HEK293 (cell line): ENCODE measurements at regions not wholly inside any gene's neighbourhood (a gene's known extent, or its start where the extent isn't known, plus 50 kb on each side); places are given as distances from the start of the nearest gene placed in this dataset.

ENCODE experiments used
- CTCF ChIA-PET: fragments of 350-600 bp; formaldehyde crosslinking; extraction: SDS; loops from one replicate; lab custom pipeline; 2021; ENCODE audit warnings: antibody characterized with exemption; lab: Yijun Ruan, JAX
- POLR2A ChIA-PET: fragments of 300-600 bp; formaldehyde crosslinking; extraction: SDS; loops from one replicate; lab custom pipeline; 2020; ENCODE audit warnings: antibody characterized with exemption, inconsistent platforms; lab: Yijun Ruan, JAX
- H3K27ac ChIP-seq: fragments of 200-500 bp; sonication (Bioruptor generic); 2 replicates; pipeline ENCODE4 v1.5.1; 2014; ENCODE audit warnings: low read depth, low read length, control low read depth, inconsistent platforms; ENCODE audit errors: extremely low read depth
- H3K36me3 ChIP-seq, 2 experiments: fragments of 200-500 bp in 1 of 2; sonication (Bioruptor generic) in 1 of 2; 1 replicate in 1 of 2; 2 replicates in 1 of 2; pipeline ENCODE4 v1.5.1; 2014 to 2017; ENCODE audit warnings: inconsistent platforms in 2 of 2, low read length in 2 of 2; ENCODE audit not compliant: control insufficient read depth in 2 of 2, insufficient read depth in 1 of 2
- H3K4me1 ChIP-seq: fragments of 200-500 bp; sonication (Bioruptor generic); 2 replicates; pipeline ENCODE4 v1.5.1; 2014; ENCODE audit warnings: mild to moderate bottlenecking, low read length, inconsistent platforms; ENCODE audit not compliant: control insufficient read depth, insufficient read depth
- H3K4me3 ChIP-seq: 2 replicates; pipeline ENCODE4 v1.5.1; 2011; ENCODE audit warnings: low read depth, mild to moderate bottlenecking, control low read depth, low read length, moderate library complexity
- H3K9me3 ChIP-seq: fragments of 200-500 bp; sonication (Bioruptor generic); 2 replicates; pipeline ENCODE4 v1.5.1; 2014; ENCODE audit warnings: low read depth, low read length, inconsistent platforms; ENCODE audit not compliant: control insufficient read depth, insufficient read depth
- GLI4 ChIP-seq: fragments of 450-650 bp; formaldehyde crosslinking; IDR thresholded peaks from 2 replicates; pipeline ENCODE4 v1.5.1; 2016; ENCODE audit warnings: missing biosample characterization, missing genetic modification characterization
- KLF1 ChIP-seq: fragments of 450-650 bp; formaldehyde crosslinking; IDR thresholded peaks from 2 replicates; pipeline ENCODE4 v1.5.1; 2016; ENCODE audit warnings: missing biosample characterization, missing genetic modification characterization
- KLF8 ChIP-seq: fragments of 450-650 bp; formaldehyde crosslinking; IDR thresholded peaks from 2 replicates; pipeline ENCODE4 v1.5.1; 2016; ENCODE audit warnings: missing biosample characterization, missing genetic modification characterization
- OVOL3 ChIP-seq: fragments of 450-650 bp; formaldehyde crosslinking; IDR thresholded peaks from 2 replicates; pipeline ENCODE4 v1.5.1; 2016; ENCODE audit warnings: missing biosample characterization, missing genetic modification characterization
- PRDM1 ChIP-seq: fragments of 450-650 bp; formaldehyde crosslinking; IDR thresholded peaks from 2 replicates; pipeline ENCODE4; 2016; ENCODE audit warnings: missing biosample characterization, missing genetic modification characterization
- SETDB1 ChIP-seq: IDR thresholded peaks from one replicate; pipeline ENCODE4 v1.6.1; 2017; ENCODE audit warnings: mild to moderate bottlenecking, low read length, moderate library complexity, mixed read lengths; ENCODE audit not compliant: insufficient read length
- YY2 ChIP-seq: fragments of 450-650 bp; formaldehyde crosslinking; IDR thresholded peaks from 2 replicates; pipeline ENCODE4 v1.5.1; 2016; ENCODE audit warnings: missing biosample characterization, missing genetic modification characterization
- ZBTB17 ChIP-seq: fragments of 450-650 bp; formaldehyde crosslinking; IDR thresholded peaks from 2 replicates; pipeline ENCODE4 v1.5.1; 2016; ENCODE audit warnings: missing biosample characterization, missing genetic modification characterization
- ZBTB20 ChIP-seq: fragments of 450-650 bp; formaldehyde crosslinking; IDR thresholded peaks from 2 replicates; pipeline ENCODE4 v1.5.1; 2016; ENCODE audit warnings: missing biosample characterization, missing genetic modification characterization
- ZNF121 ChIP-seq: fragments of 450-650 bp; formaldehyde crosslinking; IDR thresholded peaks from 2 replicates; pipeline ENCODE4 v1.5.1; 2016; ENCODE audit warnings: missing biosample characterization, missing genetic modification characterization
- ZNF175 ChIP-seq: fragments of 450-650 bp; formaldehyde crosslinking; IDR thresholded peaks from 2 replicates; pipeline ENCODE4 v1.5.1; 2016; ENCODE audit warnings: missing biosample characterization, missing genetic modification characterization
- ZNF202 ChIP-seq: fragments of 450-650 bp; formaldehyde crosslinking; IDR thresholded peaks from 2 replicates; pipeline ENCODE4 v1.5.1; 2016; ENCODE audit warnings: missing biosample characterization, missing genetic modification characterization, borderline replicate concordance
- ZNF292 ChIP-seq: fragments of 450-650 bp; formaldehyde crosslinking; IDR thresholded peaks from 2 replicates; pipeline ENCODE4 v1.5.1; 2016; ENCODE audit warnings: low read depth, missing biosample characterization, missing genetic modification characterization, borderline replicate concordance
- ZNF311 ChIP-seq: fragments of 450-650 bp; formaldehyde crosslinking; IDR thresholded peaks from 2 replicates; pipeline ENCODE4 v1.5.1; 2017; ENCODE audit warnings: missing biosample characterization, missing genetic modification characterization, borderline replicate concordance
- ZNF335 ChIP-seq: fragments of 450-650 bp; formaldehyde crosslinking; conservative IDR thresholded peaks from 2 replicates; pipeline ENCODE4 v1.5.1; 2016; ENCODE audit warnings: missing biosample characterization, missing genetic modification characterization
- ZNF350 ChIP-seq: fragments of 450-650 bp; formaldehyde crosslinking; IDR thresholded peaks from 2 replicates; pipeline ENCODE4 v1.5.0; 2017; ENCODE audit warnings: missing biosample characterization, mild to moderate bottlenecking, missing genetic modification characterization
- ZNF404 ChIP-seq: fragments of 450-650 bp; formaldehyde crosslinking; IDR thresholded peaks from 2 replicates; pipeline ENCODE4 v1.5.1; 2017; ENCODE audit warnings: missing biosample characterization, missing genetic modification characterization
- ZNF555 ChIP-seq: fragments of 450-650 bp; formaldehyde crosslinking; conservative IDR thresholded peaks from 2 replicates; pipeline ENCODE4 v1.5.1; 2017; ENCODE audit warnings: missing biosample characterization, mild to moderate bottlenecking, missing genetic modification characterization, inconsistent platforms
- ZNF654 ChIP-seq: fragments of 450-650 bp; formaldehyde crosslinking; IDR thresholded peaks from 2 replicates; pipeline ENCODE4 v1.5.1; 2016; ENCODE audit warnings: low read depth, missing biosample characterization, missing genetic modification characterization
- ZSCAN16 ChIP-seq: fragments of 450-650 bp; formaldehyde crosslinking; IDR thresholded peaks from 2 replicates; pipeline ENCODE4 v1.5.1; 2016; ENCODE audit warnings: missing biosample characterization, missing genetic modification characterization
- TF ChIP-seq, protein P1 (sequence below): fragments of 450-650 bp; formaldehyde crosslinking; IDR thresholded peaks from 2 replicates; pipeline ENCODE4 v1.5.1; 2016; ENCODE audit warnings: missing biosample characterization, missing genetic modification characterization
- TF ChIP-seq, protein P2 (sequence below): fragments of 450-650 bp; formaldehyde crosslinking; IDR thresholded peaks from 2 replicates; pipeline ENCODE4 v1.5.1; 2016; ENCODE audit warnings: missing biosample characterization, missing genetic modification characterization, borderline replicate concordance
- TF ChIP-seq, protein P3 (sequence below): fragments of 450-650 bp; formaldehyde crosslinking; IDR thresholded peaks from 2 replicates; pipeline ENCODE4 v1.5.1; 2016; ENCODE audit warnings: missing biosample characterization, missing genetic modification characterization, borderline replicate concordance
- TF ChIP-seq, protein P4 (sequence below): fragments of 450-650 bp; formaldehyde crosslinking; IDR thresholded peaks from 2 replicates; pipeline ENCODE4 v1.5.1; 2016; ENCODE audit warnings: missing biosample characterization, missing genetic modification characterization
- TF ChIP-seq, protein P5 (sequence below): fragments of 450-650 bp; formaldehyde crosslinking; IDR thresholded peaks from 2 replicates; pipeline ENCODE4 v1.5.1; 2016; ENCODE audit warnings: missing biosample characterization, missing genetic modification characterization
- TF ChIP-seq, protein P6 (sequence below): fragments of 450-650 bp; formaldehyde crosslinking; IDR thresholded peaks from 2 replicates; pipeline ENCODE4 v1.5.1; 2016; ENCODE audit warnings: missing biosample characterization, missing genetic modification characterization

DNA sequence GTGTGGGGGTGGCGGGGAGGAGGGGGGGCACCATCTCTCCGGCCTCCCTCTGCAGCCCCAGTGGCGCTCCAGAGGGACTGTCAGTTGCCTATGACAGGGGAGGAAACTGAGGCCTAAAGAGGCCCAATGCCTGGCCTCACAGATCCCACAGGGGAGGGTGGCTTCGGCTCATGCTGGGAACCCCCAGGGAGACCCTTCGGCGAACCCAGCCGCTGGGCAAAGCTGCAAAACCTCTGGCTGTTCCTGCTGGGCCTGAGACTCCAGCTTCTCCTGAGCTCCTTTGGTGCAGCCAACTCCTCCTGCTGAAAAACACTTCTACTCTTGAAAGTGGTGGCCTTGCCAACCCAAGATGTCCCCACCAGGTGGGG, 170.1 kb upstream of the RTL1 start (continued):
- TF ChIP-seq, protein P1, sequence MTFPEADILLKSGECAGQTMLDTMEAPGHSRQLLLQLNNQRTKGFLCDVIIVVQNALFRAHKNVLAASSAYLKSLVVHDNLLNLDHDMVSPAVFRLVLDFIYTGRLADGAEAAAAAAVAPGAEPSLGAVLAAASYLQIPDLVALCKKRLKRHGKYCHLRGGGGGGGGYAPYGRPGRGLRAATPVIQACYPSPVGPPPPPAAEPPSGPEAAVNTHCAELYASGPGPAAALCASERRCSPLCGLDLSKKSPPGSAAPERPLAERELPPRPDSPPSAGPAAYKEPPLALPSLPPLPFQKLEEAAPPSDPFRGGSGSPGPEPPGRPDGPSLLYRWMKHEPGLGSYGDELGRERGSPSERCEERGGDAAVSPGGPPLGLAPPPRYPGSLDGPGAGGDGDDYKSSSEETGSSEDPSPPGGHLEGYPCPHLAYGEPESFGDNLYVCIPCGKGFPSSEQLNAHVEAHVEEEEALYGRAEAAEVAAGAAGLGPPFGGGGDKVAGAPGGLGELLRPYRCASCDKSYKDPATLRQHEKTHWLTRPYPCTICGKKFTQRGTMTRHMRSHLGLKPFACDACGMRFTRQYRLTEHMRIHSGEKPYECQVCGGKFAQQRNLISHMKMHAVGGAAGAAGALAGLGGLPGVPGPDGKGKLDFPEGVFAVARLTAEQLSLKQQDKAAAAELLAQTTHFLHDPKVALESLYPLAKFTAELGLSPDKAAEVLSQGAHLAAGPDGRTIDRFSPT (tag by site-specific recombination), result no peak
- no peak for TF ChIP-seq ZBTB20
- TF ChIP-seq ZBTB17 (tag by site-specific recombination), result 0 out of 2 replicates have a peak, but pooled peaks have one; percentile 3
- TF ChIP-seq, protein P2, sequence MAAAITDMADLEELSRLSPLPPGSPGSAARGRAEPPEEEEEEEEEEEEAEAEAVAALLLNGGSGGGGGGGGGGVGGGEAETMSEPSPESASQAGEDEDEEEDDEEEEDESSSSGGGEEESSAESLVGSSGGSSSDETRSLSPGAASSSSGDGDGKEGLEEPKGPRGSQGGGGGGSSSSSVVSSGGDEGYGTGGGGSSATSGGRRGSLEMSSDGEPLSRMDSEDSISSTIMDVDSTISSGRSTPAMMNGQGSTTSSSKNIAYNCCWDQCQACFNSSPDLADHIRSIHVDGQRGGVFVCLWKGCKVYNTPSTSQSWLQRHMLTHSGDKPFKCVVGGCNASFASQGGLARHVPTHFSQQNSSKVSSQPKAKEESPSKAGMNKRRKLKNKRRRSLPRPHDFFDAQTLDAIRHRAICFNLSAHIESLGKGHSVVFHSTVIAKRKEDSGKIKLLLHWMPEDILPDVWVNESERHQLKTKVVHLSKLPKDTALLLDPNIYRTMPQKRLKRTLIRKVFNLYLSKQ, result no peak
- TF ChIP-seq ZSCAN16 (tag by site-specific recombination), result no peak
- TF ChIP-seq, protein P3, sequence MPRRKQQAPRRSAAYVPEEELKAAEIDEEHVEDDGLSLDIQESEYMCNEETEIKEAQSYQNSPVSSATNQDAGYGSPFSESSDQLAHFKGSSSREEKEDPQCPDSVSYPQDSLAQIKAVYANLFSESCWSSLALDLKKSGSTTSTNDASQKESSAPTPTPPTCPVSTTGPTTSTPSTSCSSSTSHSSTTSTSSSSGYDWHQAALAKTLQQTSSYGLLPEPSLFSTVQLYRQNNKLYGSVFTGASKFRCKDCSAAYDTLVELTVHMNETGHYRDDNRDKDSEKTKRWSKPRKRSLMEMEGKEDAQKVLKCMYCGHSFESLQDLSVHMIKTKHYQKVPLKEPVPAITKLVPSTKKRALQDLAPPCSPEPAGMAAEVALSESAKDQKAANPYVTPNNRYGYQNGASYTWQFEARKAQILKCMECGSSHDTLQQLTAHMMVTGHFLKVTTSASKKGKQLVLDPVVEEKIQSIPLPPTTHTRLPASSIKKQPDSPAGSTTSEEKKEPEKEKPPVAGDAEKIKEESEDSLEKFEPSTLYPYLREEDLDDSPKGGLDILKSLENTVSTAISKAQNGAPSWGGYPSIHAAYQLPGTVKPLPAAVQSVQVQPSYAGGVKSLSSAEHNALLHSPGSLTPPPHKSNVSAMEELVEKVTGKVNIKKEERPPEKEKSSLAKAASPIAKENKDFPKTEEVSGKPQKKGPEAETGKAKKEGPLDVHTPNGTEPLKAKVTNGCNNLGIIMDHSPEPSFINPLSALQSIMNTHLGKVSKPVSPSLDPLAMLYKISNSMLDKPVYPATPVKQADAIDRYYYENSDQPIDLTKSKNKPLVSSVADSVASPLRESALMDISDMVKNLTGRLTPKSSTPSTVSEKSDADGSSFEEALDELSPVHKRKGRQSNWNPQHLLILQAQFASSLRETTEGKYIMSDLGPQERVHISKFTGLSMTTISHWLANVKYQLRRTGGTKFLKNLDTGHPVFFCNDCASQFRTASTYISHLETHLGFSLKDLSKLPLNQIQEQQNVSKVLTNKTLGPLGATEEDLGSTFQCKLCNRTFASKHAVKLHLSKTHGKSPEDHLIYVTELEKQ (tag by site-specific recombination), result no peak
- no peak for TF ChIP-seq ZNF555 (tag by site-specific recombination)
- TF ChIP-seq, all 188 proteins: peak for 7

DNA sequence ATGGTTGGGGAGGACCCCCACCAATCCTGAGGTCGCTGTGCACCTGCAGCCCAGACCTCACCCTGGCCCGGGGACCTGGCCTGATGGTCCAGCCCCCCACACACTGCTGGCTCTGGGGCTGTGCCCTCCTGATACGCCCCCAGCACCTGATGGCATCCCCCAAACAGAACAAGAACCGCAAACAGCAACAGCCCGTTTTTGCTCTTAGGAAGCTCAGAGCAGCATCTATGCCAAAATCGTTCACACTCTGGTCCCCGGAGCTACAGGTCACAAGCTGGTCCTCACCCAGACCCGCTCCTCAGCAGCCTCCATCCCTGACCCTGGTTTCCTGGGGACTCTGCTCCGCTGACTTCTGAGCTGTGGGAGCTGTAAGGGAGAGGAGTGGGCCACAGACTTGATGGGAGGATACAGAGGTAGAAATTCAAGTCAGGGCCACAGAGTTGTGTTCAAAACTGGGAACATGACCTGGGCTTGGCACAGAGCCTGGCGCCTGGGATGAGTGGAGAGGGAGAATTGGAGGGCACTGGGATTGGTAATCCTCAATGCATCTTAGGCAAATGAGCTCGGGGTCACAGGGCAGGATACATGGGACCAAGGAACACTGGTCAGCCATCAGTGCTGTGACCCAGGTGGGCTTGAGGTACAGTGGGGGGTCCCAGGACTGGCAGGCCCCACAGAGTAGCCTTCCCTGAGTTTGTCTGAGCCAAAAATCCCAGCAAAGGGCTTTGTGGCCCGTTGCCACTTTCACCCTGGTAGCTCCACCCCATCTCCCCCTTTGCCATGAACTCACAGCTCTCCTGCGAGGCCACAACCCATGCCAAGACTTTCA, 170.9 kb upstream of the RTL1 start:
- Histone ChIP-seq H3K27ac (no peak overlapping the region; the same call in 1 of the 2 replicates), H3K9me3 (no peaks in the 10 kb centered on the region), H3K4me1 (peaks cover 7% of the 10 kb centered on the region), H3K4me3 (no peak overlapping the region), H3K36me3 (no peaks in the 10 kb centered on the region)
- POLR2A ChIA-PET, result no interaction called here
- CTCF ChIA-PET, result interaction anchor here (0.6 kb wide), 1 partner anchor 426 kb away, joined by 3 read pairs; no protein-coding TSS in a partner anchor
- TF ChIP-seq, protein P4, sequence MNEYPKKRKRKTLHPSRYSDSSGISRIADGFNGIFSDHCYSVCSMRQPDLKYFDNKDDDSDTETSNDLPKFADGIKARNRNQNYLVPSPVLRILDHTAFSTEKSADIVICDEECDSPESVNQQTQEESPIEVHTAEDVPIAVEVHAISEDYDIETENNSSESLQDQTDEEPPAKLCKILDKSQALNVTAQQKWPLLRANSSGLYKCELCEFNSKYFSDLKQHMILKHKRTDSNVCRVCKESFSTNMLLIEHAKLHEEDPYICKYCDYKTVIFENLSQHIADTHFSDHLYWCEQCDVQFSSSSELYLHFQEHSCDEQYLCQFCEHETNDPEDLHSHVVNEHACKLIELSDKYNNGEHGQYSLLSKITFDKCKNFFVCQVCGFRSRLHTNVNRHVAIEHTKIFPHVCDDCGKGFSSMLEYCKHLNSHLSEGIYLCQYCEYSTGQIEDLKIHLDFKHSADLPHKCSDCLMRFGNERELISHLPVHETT (tag by site-specific recombination), result no peak
- no peak for TF ChIP-seq ZNF404 (tag by site-specific recombination)
- no peak for TF ChIP-seq ZNF202 (tag by site-specific recombination)
- no peak for TF ChIP-seq SETDB1
- TF ChIP-seq YY2 (tag by site-specific recombination), result no peak
- no peak for TF ChIP-seq ZNF350
- no peak for TF ChIP-seq ZNF654 (tag by site-specific recombination)
- TF ChIP-seq, protein P5, sequence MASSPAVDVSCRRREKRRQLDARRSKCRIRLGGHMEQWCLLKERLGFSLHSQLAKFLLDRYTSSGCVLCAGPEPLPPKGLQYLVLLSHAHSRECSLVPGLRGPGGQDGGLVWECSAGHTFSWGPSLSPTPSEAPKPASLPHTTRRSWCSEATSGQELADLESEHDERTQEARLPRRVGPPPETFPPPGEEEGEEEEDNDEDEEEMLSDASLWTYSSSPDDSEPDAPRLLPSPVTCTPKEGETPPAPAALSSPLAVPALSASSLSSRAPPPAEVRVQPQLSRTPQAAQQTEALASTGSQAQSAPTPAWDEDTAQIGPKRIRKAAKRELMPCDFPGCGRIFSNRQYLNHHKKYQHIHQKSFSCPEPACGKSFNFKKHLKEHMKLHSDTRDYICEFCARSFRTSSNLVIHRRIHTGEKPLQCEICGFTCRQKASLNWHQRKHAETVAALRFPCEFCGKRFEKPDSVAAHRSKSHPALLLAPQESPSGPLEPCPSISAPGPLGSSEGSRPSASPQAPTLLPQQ, result no peak
- TF ChIP-seq PRDM1 (tag by site-specific recombination), result no peak
- TF ChIP-seq ZNF335 (tag by site-specific recombination), result no peak
- TF ChIP-seq, protein P6, sequence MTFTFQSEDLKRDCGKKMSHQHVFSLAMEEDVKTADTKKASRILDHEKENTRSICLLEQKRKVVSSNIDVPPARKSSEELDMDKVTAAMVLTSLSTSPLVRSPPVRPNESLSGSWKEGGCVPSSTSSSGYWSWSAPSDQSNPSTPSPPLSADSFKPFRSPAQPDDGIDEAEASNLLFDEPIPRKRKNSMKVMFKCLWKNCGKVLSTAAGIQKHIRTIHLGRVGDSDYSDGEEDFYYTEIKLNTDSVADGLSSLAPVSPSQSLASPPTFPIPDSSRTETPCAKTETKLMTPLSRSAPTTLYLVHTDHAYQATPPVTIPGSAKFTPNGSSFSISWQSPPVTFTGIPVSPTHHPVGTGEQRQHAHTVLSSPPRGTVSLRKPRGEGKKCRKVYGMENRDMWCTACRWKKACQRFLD (tag by site-specific recombination), result no peak
- no peak for TF ChIP-seq KLF8 (tag by site-specific recombination)
- TF ChIP-seq GLI4 (tag by site-specific recombination), result no peak
- TF ChIP-seq ZNF175 (tag by site-specific recombination), result no peak
- TF ChIP-seq ZNF121, result no peak
- TF ChIP-seq ZNF311 (tag by site-specific recombination), result no peak
- no peak for TF ChIP-seq KLF1 (tag by site-specific recombination)
- TF ChIP-seq ZNF292 (tag by site-specific recombination), result no peak
- no peak for TF ChIP-seq OVOL3
